ENCODE measurements at regions not wholly inside any gene's neighbourhood (a gene's known extent, or its start where the extent isn't known, plus 50 kb on each side); places are given as distances from the start of the nearest gene placed in this dataset.

GRCh38 chr14:87816416-87816815, 176.6 kb downstream of the GALC start:
- H3K4me2 ChIP-seq, result no peak overlapping the region
- no peak for DNase-seq
- no peak overlapping the region for H2AFZ ChIP-seq
- TF ChIP-seq EZH2 (IDR thresholded peaks at IDR 0.05; ENCODE audit: low read depth) (no peak), CTCF (conservative IDR thresholded peaks at IDR 0.05) (no peak)
- H3K9me3 ChIP-seq (ENCODE audit: insufficient read depth, low read depth), result no peaks in the 10 kb centered on the region
- intact Hi-C loops (cut with micrococcal nuclease; ENCODE audit: unreplicated experiment), result no loop called here
- H3F3A ChIP-seq (ENCODE audit: insufficient read depth, low read depth), result no peaks in the 10 kb centered on the region
- H3K27ac ChIP-seq, result no peak overlapping the region
- no peaks in the 10 kb centered on the region for H3K27me3 ChIP-seq (ENCODE audit: insufficient read depth, low read depth)
- no peaks in the 10 kb centered on the region for H3K9me2 ChIP-seq (ENCODE audit: insufficient read depth)
- H3K36me3 ChIP-seq (ENCODE audit: low read depth), result no peaks in the 10 kb centered on the region
- H3K79me2 ChIP-seq (ENCODE audit: low read depth), result no peaks in the 10 kb centered on the region
- ChIA-PET CTCF (no interaction called here), POLR2A (ENCODE audit: unreplicated experiment) (no interaction called here)
- H4K20me1 ChIP-seq (ENCODE audit: insufficient read depth), result no peaks in the 10 kb centered on the region
- no peak overlapping the region for H3K4me3 ChIP-seq
- no peaks in the 10 kb centered on the region for H3K4me1 ChIP-seq (replicated peaks; ENCODE audit: insufficient read depth)
- no TSS peak for BruUV-seq (replicated peaks)

- Histone ChIP-seq H3F3A (ENCODE audit: insufficient read depth, low read depth) (no peaks in the 10 kb centered on the region), H3K9me3 (ENCODE audit: insufficient read depth, low read depth) (no peaks in the 10 kb centered on the region), H3K4me1 (replicated peaks; ENCODE audit: insufficient read depth) (no peaks in the 10 kb centered on the region), H3K36me3 (ENCODE audit: low read depth) (no peaks in the 10 kb centered on the region), H4K20me1 (ENCODE audit: insufficient read depth) (no peaks in the 10 kb centered on the region), H3K9me2 (ENCODE audit: insufficient read depth) (no peaks in the 10 kb centered on the region), H3K79me2 (ENCODE audit: low read depth) (no peaks in the 10 kb centered on the region), H3K4me3 (no peak overlapping the region), H3K27ac (no peak overlapping the region), H3K4me2 (no peak overlapping the region), H2AFZ (no peak overlapping the region), H3K27me3 (ENCODE audit: insufficient read depth, low read depth) (no peaks in the 10 kb centered on the region)
- intact Hi-C loops (cut with micrococcal nuclease; ENCODE audit: unreplicated experiment), result no loop called here
- no peak for DNase-seq
- TF ChIP-seq EZH2 (IDR thresholded peaks at IDR 0.05; ENCODE audit: low read depth), result no peak
- TF ChIP-seq CTCF (conservative IDR thresholded peaks at IDR 0.05), result no peak
- ChIA-PET CTCF (no interaction called here), POLR2A (ENCODE audit: unreplicated experiment) (no interaction called here)
- no TSS peak for BruUV-seq (replicated peaks)
Measured at GRCh38 chr14:87815121-87815520, 177.9 kb downstream of the GALC start.

- BruUV-seq (replicated peaks), result no TSS peak
Measured at GRCh38 chr14:87813686-87814085, 179.3 kb downstream of the GALC start.

More at GRCh38 chr14:87813686-87814085, 179.3 kb downstream of the GALC start:
- no peak overlapping the region for H3K4me3 ChIP-seq
- no peak overlapping the region for H3K27ac ChIP-seq
- no peaks in the 10 kb centered on the region for H3K9me3 ChIP-seq (ENCODE audit: insufficient read depth, low read depth)
- H3K9me2 ChIP-seq (ENCODE audit: insufficient read depth), result no peaks in the 10 kb centered on the region
- no peak overlapping the region for H2AFZ ChIP-seq
- no peaks in the 10 kb centered on the region for H3K79me2 ChIP-seq (ENCODE audit: low read depth)
- TF ChIP-seq CTCF (conservative IDR thresholded peaks at IDR 0.05), result no peak
- no peak for TF ChIP-seq EZH2 (IDR thresholded peaks at IDR 0.05; ENCODE audit: low read depth)
- no peaks in the 10 kb centered on the region for H3K4me1 ChIP-seq (replicated peaks; ENCODE audit: insufficient read depth)
- ChIA-PET POLR2A (ENCODE audit: unreplicated experiment) (no interaction called here), CTCF (no interaction called here)
- no peaks in the 10 kb centered on the region for H3K27me3 ChIP-seq (ENCODE audit: insufficient read depth, low read depth)
- H3F3A ChIP-seq (ENCODE audit: insufficient read depth, low read depth), result no peaks in the 10 kb centered on the region
- intact Hi-C loops (cut with micrococcal nuclease; ENCODE audit: unreplicated experiment), result no loop called here
- no peak overlapping the region for H3K4me2 ChIP-seq
- H3K36me3 ChIP-seq (ENCODE audit: low read depth), result no peaks in the 10 kb centered on the region
- no peaks in the 10 kb centered on the region for H4K20me1 ChIP-seq (ENCODE audit: insufficient read depth)
- DNase-seq, result no peak

Measured in PC-9 (cell line).